ENCODE measurements at regions not wholly inside any gene's neighbourhood (a gene's known extent, or its start where the extent isn't known, plus 50 kb on each side); places are given as distances from the start of the nearest gene placed in this dataset.

DNA sequence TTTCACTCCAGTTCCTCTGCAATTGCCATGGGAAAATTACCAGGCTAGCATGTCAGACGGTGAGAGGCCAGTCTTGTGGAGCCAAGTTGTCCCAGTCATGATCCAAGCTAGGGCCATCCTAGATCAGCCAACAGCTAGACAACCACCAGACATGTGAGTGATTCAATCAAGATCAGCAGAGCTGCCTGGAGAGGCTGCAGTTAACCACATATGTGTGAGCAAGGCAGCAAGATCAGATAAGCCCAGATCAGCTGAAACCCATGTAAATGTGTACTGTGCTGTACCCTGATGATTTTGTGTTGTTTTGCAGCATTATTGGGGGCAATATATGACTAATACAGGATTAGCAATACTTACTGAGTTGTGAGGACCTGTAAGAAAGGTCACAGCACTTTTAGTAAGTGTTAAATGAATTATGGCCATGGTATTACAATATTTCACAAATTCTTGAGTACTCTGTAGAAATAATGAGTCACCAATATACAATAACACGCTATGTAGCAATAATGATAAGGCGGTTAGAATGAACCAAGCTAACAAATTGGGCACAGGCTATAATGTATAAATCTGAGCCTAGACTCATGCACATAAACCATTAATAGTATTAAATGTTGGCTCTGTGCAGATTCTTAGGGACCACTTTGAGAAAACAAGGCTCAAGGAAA is 91.4 kb downstream of the SUDS3 start:
- H3K4me1 ChIP-seq (ENCODE audit: control insufficient read depth, insufficient read depth, low read length): no peaks in the 10 kb centered on the region
- no peaks in the 10 kb centered on the region for H3K27me3 ChIP-seq (ENCODE audit: control insufficient read depth, insufficient read depth, low read length)
- no peak overlapping the region for H3K4me3 ChIP-seq (ENCODE audit: low read length)
- no peak overlapping the region for H3K27ac ChIP-seq (ENCODE audit: low read length)
- H3K36me3 ChIP-seq (ENCODE audit: control insufficient read depth, insufficient read depth, low read length): no peaks in the 10 kb centered on the region
- DNase-seq: no peak
- 29% methylated on average over 1 of the region's 3 CpGs for WGBS (ENCODE audit: insufficient coverage)
- H3K9me3 ChIP-seq (replicated peaks; ENCODE audit: control insufficient read depth, low read depth, low read length): no peaks in the 10 kb centered on the region

DNA sequence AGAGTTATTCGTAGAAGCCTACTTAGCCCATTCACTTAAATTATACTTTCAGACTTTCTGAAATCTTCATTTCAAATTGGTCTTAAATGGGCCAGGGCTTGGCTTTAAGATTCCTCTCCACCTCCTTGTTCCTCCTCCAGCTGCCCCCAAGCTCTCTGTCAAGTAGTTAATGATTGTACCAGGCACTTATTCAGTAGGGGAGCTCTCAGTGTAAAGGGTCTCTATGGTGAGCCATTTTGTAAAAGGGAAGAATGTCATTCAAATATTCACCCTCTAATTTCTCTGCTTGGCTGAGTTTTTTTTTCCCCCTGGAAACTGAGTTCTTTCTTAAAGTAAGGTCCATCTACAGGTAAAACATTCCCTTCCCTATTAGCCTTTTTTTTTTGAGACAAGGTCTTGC is 96.6 kb downstream of the SUDS3 start:
- H3K36me3 ChIP-seq (ENCODE audit: control insufficient read depth, insufficient read depth, low read length): no peaks in the 10 kb centered on the region
- H3K27ac ChIP-seq (ENCODE audit: low read length): no peak overlapping the region
- WGBS (ENCODE audit: insufficient coverage): no CpG with 5 or more reads among the region's 1 CpG
- no peak for DNase-seq
- no peaks in the 10 kb centered on the region for H3K4me1 ChIP-seq (ENCODE audit: control insufficient read depth, insufficient read depth, low read length)
- no peaks in the 10 kb centered on the region for H3K9me3 ChIP-seq (replicated peaks; ENCODE audit: control insufficient read depth, low read depth, low read length)
- no peaks in the 10 kb centered on the region for H3K27me3 ChIP-seq (ENCODE audit: control insufficient read depth, insufficient read depth, low read length)
- no peak overlapping the region for H3K4me3 ChIP-seq (ENCODE audit: low read length)

DNA sequence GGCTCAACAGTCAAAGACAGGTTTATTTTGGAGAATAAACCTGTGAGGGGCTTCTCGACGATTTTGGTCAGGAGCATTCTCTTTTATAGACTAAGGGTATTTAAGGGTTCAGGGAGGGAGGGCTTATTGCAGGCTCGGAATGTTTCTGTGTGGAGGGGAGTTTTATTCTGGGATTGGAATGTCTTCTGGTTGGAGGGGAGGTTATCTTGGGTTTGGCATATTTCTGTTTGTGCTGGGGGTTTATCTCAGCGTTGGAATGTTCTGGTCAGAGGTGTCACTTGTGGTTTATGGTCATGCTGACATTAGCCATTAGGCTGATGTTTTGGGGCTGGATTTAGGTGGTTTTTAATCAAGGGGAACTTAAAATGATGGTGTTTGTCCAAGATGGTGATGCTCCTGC is 103.9 kb downstream of the SUDS3 start:
- no peak overlapping the region for H3K4me3 ChIP-seq (ENCODE audit: low read length)
- DNase-seq: no peak
- H3K27ac ChIP-seq (ENCODE audit: low read length): no peak overlapping the region
- H3K27me3 ChIP-seq (ENCODE audit: control insufficient read depth, insufficient read depth, low read length): no peaks in the 10 kb centered on the region
- no peaks in the 10 kb centered on the region for H3K36me3 ChIP-seq (ENCODE audit: control insufficient read depth, insufficient read depth, low read length)
- 74% methylated on average over 4 of the region's 4 CpGs for WGBS (ENCODE audit: insufficient coverage)
- no peaks in the 10 kb centered on the region for H3K9me3 ChIP-seq (replicated peaks; ENCODE audit: control insufficient read depth, low read depth, low read length)
- H3K4me1 ChIP-seq (ENCODE audit: control insufficient read depth, insufficient read depth, low read length): no peaks in the 10 kb centered on the region

DNA sequence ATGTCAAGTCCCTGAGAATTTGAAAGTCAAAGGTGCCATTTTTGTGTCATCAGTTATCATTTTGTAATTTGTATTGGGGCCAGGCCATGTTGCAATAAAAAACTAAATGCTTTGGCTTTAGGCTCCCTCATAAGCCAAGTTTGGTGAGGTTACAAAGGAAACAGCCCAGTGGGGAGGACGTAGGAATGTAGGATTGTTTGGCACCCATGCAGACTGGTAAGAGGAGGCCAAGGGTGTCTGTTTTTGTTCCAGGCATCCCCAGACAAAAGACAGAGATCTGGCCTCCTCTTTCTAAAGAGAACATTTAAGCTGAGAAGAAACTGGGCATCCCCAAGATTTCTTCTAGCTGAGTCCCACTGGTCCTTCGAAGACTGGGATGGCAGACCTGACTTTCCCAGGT is 111.7 kb downstream of the SUDS3 start:
- no peaks in the 10 kb centered on the region for H3K4me1 ChIP-seq (ENCODE audit: control insufficient read depth, insufficient read depth, low read length)
- no peaks in the 10 kb centered on the region for H3K36me3 ChIP-seq (ENCODE audit: control insufficient read depth, insufficient read depth, low read length)
- no peaks in the 10 kb centered on the region for H3K27me3 ChIP-seq (ENCODE audit: control insufficient read depth, insufficient read depth, low read length)
- no peak overlapping the region for H3K4me3 ChIP-seq (ENCODE audit: low read length)
- no peak overlapping the region for H3K27ac ChIP-seq (ENCODE audit: low read length)
- 55% methylated on average over 2 of the region's 2 CpGs for WGBS (ENCODE audit: insufficient coverage)
- H3K9me3 ChIP-seq (replicated peaks; ENCODE audit: control insufficient read depth, low read depth, low read length): no peaks in the 10 kb centered on the region
- no peak for DNase-seq

DNA sequence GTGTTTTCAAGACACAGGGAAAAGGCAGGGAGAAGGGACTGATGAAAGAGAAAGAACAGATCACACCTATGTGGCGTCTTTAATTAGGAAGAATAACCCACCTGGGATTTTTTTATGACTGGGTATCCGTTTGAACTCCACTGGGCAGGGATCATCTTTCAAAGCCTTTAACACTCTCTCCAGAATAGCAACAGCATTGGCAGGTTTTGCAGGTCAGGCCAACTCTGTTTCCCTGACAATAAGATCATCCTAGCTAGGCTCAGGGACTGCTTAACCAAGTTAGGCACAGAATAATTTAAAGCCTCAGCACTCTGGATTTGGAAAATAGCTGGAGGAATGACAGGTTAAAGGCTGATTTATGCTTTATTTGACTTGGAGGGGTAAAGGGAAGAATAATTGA is 117.6 kb downstream of the SUDS3 start:
- no peak overlapping the region for H3K27ac ChIP-seq (ENCODE audit: low read length)
- no peak overlapping the region for H3K4me3 ChIP-seq (ENCODE audit: low read length)
- WGBS (ENCODE audit: insufficient coverage): no CpG with 5 or more reads among the region's 2 CpGs
- H3K36me3 ChIP-seq (ENCODE audit: control insufficient read depth, insufficient read depth, low read length): no peaks in the 10 kb centered on the region
- no peaks in the 10 kb centered on the region for H3K4me1 ChIP-seq (ENCODE audit: control insufficient read depth, insufficient read depth, low read length)
- DNase-seq: no peak
- H3K27me3 ChIP-seq (ENCODE audit: control insufficient read depth, insufficient read depth, low read length): no peaks in the 10 kb centered on the region
- no peaks in the 10 kb centered on the region for H3K9me3 ChIP-seq (replicated peaks; ENCODE audit: control insufficient read depth, low read depth, low read length)

DNA sequence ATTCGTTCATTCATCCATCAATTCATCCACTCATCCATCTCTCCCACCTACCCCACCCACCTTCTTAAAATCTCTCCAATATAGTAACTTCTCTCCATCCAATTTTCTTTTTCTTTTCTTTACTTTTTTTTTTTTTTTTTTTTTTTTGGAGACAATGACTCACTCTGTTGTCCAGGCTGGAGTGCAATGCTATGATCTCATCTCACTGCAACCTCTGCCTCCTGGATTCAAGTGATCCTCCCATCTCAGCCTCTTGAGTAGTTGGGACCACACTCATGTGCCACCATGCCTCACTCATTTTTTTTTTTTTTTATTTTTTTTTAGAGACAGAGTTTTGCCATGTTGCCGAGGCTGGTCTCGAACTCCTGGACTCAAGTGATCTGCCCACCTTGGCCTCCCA is 118.4 kb downstream of the SUDS3 start:
- Histone ChIP-seq H3K27ac (ENCODE audit: low read length) (no peak overlapping the region), H3K36me3 (ENCODE audit: control insufficient read depth, insufficient read depth, low read length) (no peaks in the 10 kb centered on the region), H3K4me1 (ENCODE audit: control insufficient read depth, insufficient read depth, low read length) (no peaks in the 10 kb centered on the region), H3K9me3 (replicated peaks; ENCODE audit: control insufficient read depth, low read depth, low read length) (no peaks in the 10 kb centered on the region), H3K27me3 (ENCODE audit: control insufficient read depth, insufficient read depth, low read length) (no peaks in the 10 kb centered on the region), H3K4me3 (ENCODE audit: low read length) (no peak overlapping the region)
- WGBS (ENCODE audit: insufficient coverage): 65% methylated on average over 3 of the region's 3 CpGs
- no peak for DNase-seq

DNA sequence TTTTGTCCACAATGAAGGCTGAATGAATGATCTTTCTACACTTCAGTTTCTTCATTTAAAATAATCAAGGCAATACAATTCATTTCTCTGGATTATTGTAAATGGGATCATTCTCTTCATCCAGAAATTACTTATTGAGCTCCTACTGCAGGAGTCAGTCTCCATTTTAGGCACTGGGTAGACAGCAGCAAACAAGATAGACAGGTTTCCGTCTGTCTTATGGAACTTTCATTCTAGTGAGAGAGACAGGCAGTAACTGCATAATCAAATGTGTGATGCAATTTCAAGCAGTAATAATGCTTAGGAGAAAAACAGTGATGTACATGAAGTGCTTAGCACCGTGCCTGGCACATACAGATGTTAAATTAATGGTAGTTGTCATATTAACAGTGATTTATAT is 118.9 kb downstream of the SUDS3 start:
- Histone ChIP-seq H3K27me3 (ENCODE audit: control insufficient read depth, insufficient read depth, low read length) (no peaks in the 10 kb centered on the region), H3K4me3 (ENCODE audit: low read length) (no peak overlapping the region), H3K36me3 (ENCODE audit: control insufficient read depth, insufficient read depth, low read length) (no peaks in the 10 kb centered on the region), H3K4me1 (ENCODE audit: control insufficient read depth, insufficient read depth, low read length) (no peaks in the 10 kb centered on the region), H3K9me3 (replicated peaks; ENCODE audit: control insufficient read depth, low read depth, low read length) (no peaks in the 10 kb centered on the region), H3K27ac (ENCODE audit: low read length) (no peak overlapping the region)
- 40% methylated on average over 1 of the region's 2 CpGs for WGBS (ENCODE audit: insufficient coverage)
- no peak for DNase-seq

DNA sequence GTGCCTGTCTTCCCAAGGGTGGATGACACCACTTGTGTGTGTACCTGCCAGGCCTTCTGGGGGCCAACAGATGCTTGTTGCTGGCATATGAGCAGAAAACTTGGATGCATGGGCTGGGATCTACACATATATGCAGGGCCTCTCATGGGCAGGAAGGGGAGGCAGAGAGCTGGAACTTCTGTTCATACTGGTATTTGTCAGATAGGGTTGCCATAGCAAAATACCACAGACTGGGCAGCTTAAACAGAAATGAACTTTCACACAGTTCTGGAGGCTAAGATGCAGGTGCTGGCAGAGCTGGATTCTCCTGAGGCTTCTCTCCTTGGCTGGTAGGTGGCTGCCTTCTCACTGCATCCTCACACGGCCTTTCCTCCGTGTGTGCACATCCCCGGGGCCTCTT is 121.8 kb downstream of the SUDS3 start:
- H3K4me1 ChIP-seq (ENCODE audit: control insufficient read depth, insufficient read depth, low read length): no peaks in the 10 kb centered on the region
- no peaks in the 10 kb centered on the region for H3K9me3 ChIP-seq (replicated peaks; ENCODE audit: control insufficient read depth, low read depth, low read length)
- no peaks in the 10 kb centered on the region for H3K36me3 ChIP-seq (ENCODE audit: control insufficient read depth, insufficient read depth, low read length)
- no peaks in the 10 kb centered on the region for H3K27me3 ChIP-seq (ENCODE audit: control insufficient read depth, insufficient read depth, low read length)
- no peak overlapping the region for H3K27ac ChIP-seq (ENCODE audit: low read length)
- no peak for DNase-seq
- 68% methylated on average over 3 of the region's 3 CpGs for WGBS (ENCODE audit: insufficient coverage)
- no peak overlapping the region for H3K4me3 ChIP-seq (ENCODE audit: low read length)

DNA sequence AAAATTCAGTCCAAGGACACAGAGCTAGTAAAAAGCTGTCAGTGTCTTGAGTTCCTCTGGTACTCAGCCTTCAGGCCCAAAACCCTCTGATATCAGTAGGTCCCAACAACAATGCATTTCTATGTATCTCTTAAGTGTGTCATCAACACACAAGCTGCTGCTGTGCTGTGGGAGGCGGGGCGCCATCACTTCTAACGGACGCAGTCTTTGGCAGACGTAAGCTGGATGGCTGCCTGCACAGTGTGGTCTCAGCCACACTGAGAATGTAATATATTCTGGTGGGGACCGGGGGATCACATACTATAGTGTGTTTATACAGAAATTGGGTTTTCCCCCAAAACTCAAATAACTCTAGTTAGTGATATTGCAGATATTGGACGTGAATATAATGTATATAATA is 123.9 kb downstream of the SUDS3 start:
- Histone ChIP-seq H3K9me3 (replicated peaks; ENCODE audit: control insufficient read depth, low read depth, low read length) (no peaks in the 10 kb centered on the region), H3K4me3 (ENCODE audit: low read length) (no peak overlapping the region), H3K27ac (ENCODE audit: low read length) (no peak overlapping the region), H3K4me1 (ENCODE audit: control insufficient read depth, insufficient read depth, low read length) (no peaks in the 10 kb centered on the region), H3K36me3 (ENCODE audit: control insufficient read depth, insufficient read depth, low read length) (no peaks in the 10 kb centered on the region), H3K27me3 (ENCODE audit: control insufficient read depth, insufficient read depth, low read length) (no peaks in the 10 kb centered on the region)
- no peak for DNase-seq
- WGBS (ENCODE audit: insufficient coverage): 45% methylated on average over 4 of the region's 7 CpGs

DNA sequence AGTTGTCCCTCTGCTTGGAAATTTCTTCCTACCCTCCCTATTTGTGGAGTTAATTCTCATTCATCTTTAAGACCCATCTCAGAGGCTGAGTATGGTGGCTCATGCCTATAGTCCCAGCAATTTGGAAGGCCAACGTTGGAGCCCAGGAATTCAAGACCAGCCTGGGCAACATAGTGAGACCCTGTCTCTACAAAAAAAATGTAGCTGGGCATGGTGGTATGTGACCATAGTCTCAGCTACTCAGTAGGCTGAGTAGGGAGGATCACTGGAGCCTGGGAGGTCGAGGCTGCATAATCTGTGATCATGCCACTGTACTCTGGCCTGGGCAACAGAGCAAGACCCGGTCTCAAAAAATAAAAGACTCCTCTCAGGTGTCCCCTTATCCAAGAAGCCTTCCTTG is 125.1 kb downstream of the SUDS3 start:
- 70% methylated on average over 2 of the region's 3 CpGs for WGBS (ENCODE audit: insufficient coverage)
- no peaks in the 10 kb centered on the region for H3K27me3 ChIP-seq (ENCODE audit: control insufficient read depth, insufficient read depth, low read length)
- no peaks in the 10 kb centered on the region for H3K36me3 ChIP-seq (ENCODE audit: control insufficient read depth, insufficient read depth, low read length)
- H3K9me3 ChIP-seq (replicated peaks; ENCODE audit: control insufficient read depth, low read depth, low read length): no peaks in the 10 kb centered on the region
- H3K4me1 ChIP-seq (ENCODE audit: control insufficient read depth, insufficient read depth, low read length): no peaks in the 10 kb centered on the region
- no peak for DNase-seq
- H3K4me3 ChIP-seq (ENCODE audit: low read length): no peak overlapping the region
- no peak overlapping the region for H3K27ac ChIP-seq (ENCODE audit: low read length)

DNA sequence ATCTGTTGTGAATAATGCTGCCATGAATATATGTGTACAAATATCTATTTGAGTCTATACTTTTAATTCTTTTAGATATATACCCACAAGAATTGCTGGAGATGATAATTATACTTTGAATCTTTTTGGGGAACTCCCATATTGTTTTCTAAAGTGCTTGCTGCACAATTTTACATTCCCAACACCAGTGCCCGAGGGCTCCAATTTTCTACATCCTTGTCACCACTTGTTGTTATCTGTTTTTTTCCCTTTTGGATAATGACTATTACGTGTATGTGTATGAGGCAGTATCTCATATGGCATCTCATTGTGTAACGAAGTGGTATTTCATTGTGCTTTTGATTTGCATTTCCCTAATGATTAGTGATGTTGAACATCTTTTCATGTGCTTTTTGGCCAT is 127.1 kb downstream of the SUDS3 start:
- no CpG with 5 or more reads among the region's 3 CpGs for WGBS (ENCODE audit: insufficient coverage)

More for the DNA sequence above, 127.1 kb downstream of the SUDS3 start:
- Histone ChIP-seq H3K27me3 (ENCODE audit: control insufficient read depth, insufficient read depth, low read length) (no peaks in the 10 kb centered on the region), H3K27ac (ENCODE audit: low read length) (no peak overlapping the region), H3K4me1 (ENCODE audit: control insufficient read depth, insufficient read depth, low read length) (no peaks in the 10 kb centered on the region), H3K9me3 (replicated peaks; ENCODE audit: control insufficient read depth, low read depth, low read length) (no peaks in the 10 kb centered on the region), H3K36me3 (ENCODE audit: control insufficient read depth, insufficient read depth, low read length) (no peaks in the 10 kb centered on the region), H3K4me3 (ENCODE audit: low read length) (no peak overlapping the region)
- DNase-seq: no peak
